SU-DHL-6 (cell line): ENCODE measurements at regions not wholly inside any gene's neighbourhood (a gene's known extent, or its start where the extent isn't known, plus 50 kb on each side); places are given as distances from the start of the nearest gene placed in this dataset.

Experiments
- EZH2phosphoT487 ChIP-seq: fragments of 200-600 bp; sonication (generic), shearing (Covaris generic); conservative IDR thresholded peaks from 2 replicates; pipeline ENCODE4 v1.6.1; 2018; ENCODE audit warnings: mild to moderate bottlenecking, antibody characterized with exemption, low read length, moderate library complexity, mixed read lengths
- TF ChIP-seq, protein P1 (sequence below): fragments of 200-600 bp; sonication (generic); IDR thresholded peaks from one replicate; pipeline ENCODE4 v1.5.1; 2017; ENCODE audit warnings: antibody characterized with exemption, mild to moderate bottlenecking, low read length, moderate library complexity; ENCODE audit not compliant: insufficient read depth, poor library complexity, severe bottlenecking

GRCh38 chr9:36739373-36740116 is 166.8 kb downstream of the MELK start:
- TF ChIP-seq, protein P1, sequence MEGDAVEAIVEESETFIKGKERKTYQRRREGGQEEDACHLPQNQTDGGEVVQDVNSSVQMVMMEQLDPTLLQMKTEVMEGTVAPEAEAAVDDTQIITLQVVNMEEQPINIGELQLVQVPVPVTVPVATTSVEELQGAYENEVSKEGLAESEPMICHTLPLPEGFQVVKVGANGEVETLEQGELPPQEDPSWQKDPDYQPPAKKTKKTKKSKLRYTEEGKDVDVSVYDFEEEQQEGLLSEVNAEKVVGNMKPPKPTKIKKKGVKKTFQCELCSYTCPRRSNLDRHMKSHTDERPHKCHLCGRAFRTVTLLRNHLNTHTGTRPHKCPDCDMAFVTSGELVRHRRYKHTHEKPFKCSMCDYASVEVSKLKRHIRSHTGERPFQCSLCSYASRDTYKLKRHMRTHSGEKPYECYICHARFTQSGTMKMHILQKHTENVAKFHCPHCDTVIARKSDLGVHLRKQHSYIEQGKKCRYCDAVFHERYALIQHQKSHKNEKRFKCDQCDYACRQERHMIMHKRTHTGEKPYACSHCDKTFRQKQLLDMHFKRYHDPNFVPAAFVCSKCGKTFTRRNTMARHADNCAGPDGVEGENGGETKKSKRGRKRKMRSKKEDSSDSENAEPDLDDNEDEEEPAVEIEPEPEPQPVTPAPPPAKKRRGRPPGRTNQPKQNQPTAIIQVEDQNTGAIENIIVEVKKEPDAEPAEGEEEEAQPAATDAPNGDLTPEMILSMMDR: no peak
- no peak for TF ChIP-seq EZH2phosphoT487
